ENCODE measurements at regions not wholly inside any gene's neighbourhood (a gene's known extent, or its start where the extent isn't known, plus 50 kb on each side); places are given as distances from the start of the nearest gene placed in this dataset.
"Not testable (repeated sequence)": the region's sequence is repeated elsewhere in the genome, so short reads cannot be mapped to it uniquely, and the experiment has no call there.

- peaks cover 0 to 3% of the 10 kb centered on the region in 2 donors for H3K9me3 ChIP-seq (ENCODE audit: control insufficient read depth in 1 of 2, low read length in 2 of 2)
- no peak overlapping the region for H3K4me3 ChIP-seq (ENCODE audit: low read depth in 1 of 2, low read length in 2 of 2)
- no peaks in the 10 kb centered on the region for H3K27me3 ChIP-seq (ENCODE audit: low read depth, low read length)
- H3K36me3 ChIP-seq (ENCODE audit: control insufficient read depth in 1 of 2, insufficient read depth in 2 of 2, low read length in 2 of 2): no peaks in the 10 kb centered on the region
- H3K4me1 ChIP-seq (ENCODE audit: control insufficient read depth in 1 of 2, insufficient read depth in 2 of 2, low read length in 2 of 2): peaks cover 0 to 14% of the 10 kb centered on the region in 2 donors
- H3K27ac ChIP-seq (ENCODE audit: low read length): no peak overlapping the region
These were observed 82.3 kb upstream of the RNU6-1 start for GRCh38 chr15:67922106-67922675.

GRCh38 chr15:67922971-67923945 is 83.4 kb upstream of the RNU6-1 start:
- Histone ChIP-seq H3K36me3 (ENCODE audit: control insufficient read depth in 1 of 2, insufficient read depth in 2 of 2, low read length in 2 of 2) (no peaks in the 10 kb centered on the region), H3K9me3 (ENCODE audit: control insufficient read depth in 1 of 2, low read length in 2 of 2) (peaks cover 0 to 3% of the 10 kb centered on the region in 2 donors)

GRCh38 chr15:67924359-67924974 is 84.6 kb upstream of the RNU6-1 start:
- Histone ChIP-seq H3K36me3 (ENCODE audit: control insufficient read depth in 1 of 2, insufficient read depth in 2 of 2, low read length in 2 of 2) (no peaks in the 10 kb centered on the region), H3K27me3 (ENCODE audit: low read depth, low read length) (no peaks in the 10 kb centered on the region), H3K27ac (ENCODE audit: low read length) (no peak overlapping the region), H3K9me3 (ENCODE audit: control insufficient read depth in 1 of 2, low read length in 2 of 2) (no peaks in the 10 kb centered on the region), H3K4me3 (ENCODE audit: low read depth in 1 of 2, low read length in 2 of 2) (no peak overlapping the region), H3K4me1 (ENCODE audit: control insufficient read depth in 1 of 2, insufficient read depth in 2 of 2, low read length in 2 of 2) (peaks cover 8 to 17% of the 10 kb centered on the region in 2 donors)

More at GRCh38 chr15:67922971-67923945, 83.4 kb upstream of the RNU6-1 start:
- Histone ChIP-seq H3K4me1 (ENCODE audit: control insufficient read depth in 1 of 2, insufficient read depth in 2 of 2, low read length in 2 of 2) (peaks cover 8 to 14% of the 10 kb centered on the region in 2 donors), H3K4me3 (ENCODE audit: low read depth in 1 of 2, low read length in 2 of 2) (no peak overlapping the region), H3K27me3 (ENCODE audit: low read depth, low read length) (no peaks in the 10 kb centered on the region), H3K27ac (ENCODE audit: low read length) (no peak overlapping the region)

- no peaks in the 10 kb centered on the region for H3K36me3 ChIP-seq (ENCODE audit: control insufficient read depth in 1 of 2, insufficient read depth in 2 of 2, low read length in 2 of 2)
- no peaks in the 10 kb centered on the region for H3K27me3 ChIP-seq (ENCODE audit: low read depth, low read length)
- peaks cover 8 to 17% of the 10 kb centered on the region in 2 donors for H3K4me1 ChIP-seq (ENCODE audit: control insufficient read depth in 1 of 2, insufficient read depth in 2 of 2, low read length in 2 of 2)
- H3K4me3 ChIP-seq (ENCODE audit: low read depth in 1 of 2, low read length in 2 of 2): no peak overlapping the region
- no peaks in the 10 kb centered on the region for H3K9me3 ChIP-seq (ENCODE audit: control insufficient read depth in 1 of 2, low read length in 2 of 2)
- no peak overlapping the region for H3K27ac ChIP-seq (ENCODE audit: low read length)
These were observed 85.3 kb upstream of the RNU6-1 start for GRCh38 chr15:67925182-67925581.

- Histone ChIP-seq H3K9me3 (ENCODE audit: control insufficient read depth in 1 of 2, low read length in 2 of 2) (no peaks in the 10 kb centered on the region), H3K27me3 (ENCODE audit: low read depth, low read length) (no peaks in the 10 kb centered on the region), H3K4me1 (ENCODE audit: control insufficient read depth in 1 of 2, insufficient read depth in 2 of 2, low read length in 2 of 2) (peaks cover 8 to 17% of the 10 kb centered on the region in 2 donors), H3K27ac (ENCODE audit: low read length) (no peak overlapping the region), H3K36me3 (ENCODE audit: control insufficient read depth in 1 of 2, insufficient read depth in 2 of 2, low read length in 2 of 2) (no peaks in the 10 kb centered on the region), H3K4me3 (ENCODE audit: low read depth in 1 of 2, low read length in 2 of 2) (no peak overlapping the region)
These were observed 87.8 kb upstream of the RNU6-1 start for GRCh38 chr15:67927501-67928168.

GRCh38 chr15:67928666-67929065 is 88.8 kb upstream of the RNU6-1 start:
- Histone ChIP-seq H3K4me1 (ENCODE audit: control insufficient read depth in 1 of 2, insufficient read depth in 2 of 2, low read length in 2 of 2) (peaks cover 8 to 17% of the 10 kb centered on the region in 2 donors), H3K27ac (ENCODE audit: low read length) (no peak overlapping the region), H3K4me3 (ENCODE audit: low read depth in 1 of 2, low read length in 2 of 2) (no peak overlapping the region), H3K27me3 (ENCODE audit: low read depth, low read length) (no peaks in the 10 kb centered on the region), H3K36me3 (ENCODE audit: control insufficient read depth in 1 of 2, insufficient read depth in 2 of 2, low read length in 2 of 2) (no peaks in the 10 kb centered on the region), H3K9me3 (ENCODE audit: control insufficient read depth in 1 of 2, low read length in 2 of 2) (no peaks in the 10 kb centered on the region)

- Histone ChIP-seq H3K4me3 (ENCODE audit: low read depth in 1 of 2, low read length in 2 of 2) (no peak overlapping the region), H3K27ac (ENCODE audit: low read length) (no peak overlapping the region), H3K36me3 (ENCODE audit: control insufficient read depth in 1 of 2, insufficient read depth in 2 of 2, low read length in 2 of 2) (no peaks in the 10 kb centered on the region), H3K9me3 (ENCODE audit: control insufficient read depth in 1 of 2, low read length in 2 of 2) (no peaks in the 10 kb centered on the region), H3K4me1 (ENCODE audit: control insufficient read depth in 1 of 2, insufficient read depth in 2 of 2, low read length in 2 of 2) (peaks cover 8 to 17% of the 10 kb centered on the region in 2 donors), H3K27me3 (ENCODE audit: low read depth, low read length) (no peaks in the 10 kb centered on the region)
These were observed 90.9 kb upstream of the RNU6-1 start for GRCh38 chr15:67930720-67931119.

- peaks cover 8 to 17% of the 10 kb centered on the region in 2 donors for H3K4me1 ChIP-seq (ENCODE audit: control insufficient read depth in 1 of 2, insufficient read depth in 2 of 2, low read length in 2 of 2)
- H3K36me3 ChIP-seq (ENCODE audit: control insufficient read depth in 1 of 2, insufficient read depth in 2 of 2, low read length in 2 of 2): no peaks in the 10 kb centered on the region
- no peak overlapping the region for H3K4me3 ChIP-seq (ENCODE audit: low read depth in 1 of 2, low read length in 2 of 2)
- H3K9me3 ChIP-seq (ENCODE audit: control insufficient read depth in 1 of 2, low read length in 2 of 2): no peaks in the 10 kb centered on the region
- no peaks in the 10 kb centered on the region for H3K27me3 ChIP-seq (ENCODE audit: low read depth, low read length)
- no peak overlapping the region for H3K27ac ChIP-seq (ENCODE audit: low read length)
These were observed 92.0 kb upstream of the RNU6-1 start for GRCh38 chr15:67931861-67932260.

GRCh38 chr15:67934126-67934525 is 94.3 kb upstream of the RNU6-1 start:
- not testable (repeated sequence) for H3K36me3 ChIP-seq (ENCODE audit: control insufficient read depth in 1 of 2, insufficient read depth in 2 of 2, low read length in 2 of 2); H3K27me3 ChIP-seq (ENCODE audit: low read depth, low read length); H3K27ac ChIP-seq (ENCODE audit: low read length); H3K4me3 ChIP-seq (ENCODE audit: low read depth in 1 of 2, low read length in 2 of 2); H3K9me3 ChIP-seq (ENCODE audit: control insufficient read depth in 1 of 2, low read length in 2 of 2); H3K4me1 ChIP-seq (ENCODE audit: control insufficient read depth in 1 of 2, insufficient read depth in 2 of 2, low read length in 2 of 2)

GRCh38 chr15:67935244-67935643 is 95.4 kb upstream of the RNU6-1 start:
- Histone ChIP-seq H3K4me1 (ENCODE audit: control insufficient read depth in 1 of 2, insufficient read depth in 2 of 2, low read length in 2 of 2) (no peaks in the 10 kb centered on the region), H3K27ac (ENCODE audit: low read length) (no peak overlapping the region), H3K4me3 (ENCODE audit: low read depth in 1 of 2, low read length in 2 of 2) (no peak overlapping the region), H3K36me3 (ENCODE audit: control insufficient read depth in 1 of 2, insufficient read depth in 2 of 2, low read length in 2 of 2) (no peaks in the 10 kb centered on the region), H3K9me3 (ENCODE audit: control insufficient read depth in 1 of 2, low read length in 2 of 2) (no peaks in the 10 kb centered on the region), H3K27me3 (ENCODE audit: low read depth, low read length) (no peaks in the 10 kb centered on the region)

- H3K27ac ChIP-seq (ENCODE audit: low read length): no peak overlapping the region
- no peaks in the 10 kb centered on the region for H3K36me3 ChIP-seq (ENCODE audit: control insufficient read depth in 1 of 2, insufficient read depth in 2 of 2, low read length in 2 of 2)
- no peaks in the 10 kb centered on the region for H3K4me1 ChIP-seq (ENCODE audit: control insufficient read depth in 1 of 2, insufficient read depth in 2 of 2, low read length in 2 of 2)
- H3K4me3 ChIP-seq (ENCODE audit: low read depth in 1 of 2, low read length in 2 of 2): no peak overlapping the region
- H3K9me3 ChIP-seq (ENCODE audit: control insufficient read depth in 1 of 2, low read length in 2 of 2): no peaks in the 10 kb centered on the region
- H3K27me3 ChIP-seq (ENCODE audit: low read depth, low read length): no peaks in the 10 kb centered on the region
These were observed 96.4 kb upstream of the RNU6-1 start for GRCh38 chr15:67936258-67936657.

Data from muscle layer of duodenum (tissue), 2 donors.